Duodenal mucosa (tissue), 2 donors: ENCODE measurements at regions not wholly inside any gene's neighbourhood (a gene's known extent, or its start where the extent isn't known, plus 50 kb on each side); places are given as distances from the start of the nearest gene placed in this dataset.
"Not testable (repeated sequence)": the region's sequence is repeated elsewhere in the genome, so short reads cannot be mapped to it uniquely, and the experiment has no call there.

Experiments
- H3K27ac ChIP-seq: one replicate; pipeline ENCODE4 v1.7.0; 2013; ENCODE audit warnings: low read depth, low read length
- H3K27me3 ChIP-seq, 2 donors: one replicate each; pipeline ENCODE4 v1.7.0; 2013; ENCODE audit warnings: low read length in 2 of 2, control low read depth in 1 of 2; ENCODE audit not compliant: insufficient read depth in 2 of 2, control insufficient read depth in 1 of 2
- H3K36me3 ChIP-seq, 2 donors: one replicate each; pipeline ENCODE4 v1.7.0; 2013; ENCODE audit warnings: low read length in 2 of 2, control low read depth in 1 of 2; ENCODE audit not compliant: insufficient read depth in 2 of 2, control insufficient read depth in 1 of 2
- H3K4me1 ChIP-seq, 2 donors: one replicate each; pipeline ENCODE4 v1.7.0; 2013; ENCODE audit warnings: low read length in 2 of 2, control low read depth in 1 of 2; ENCODE audit not compliant: insufficient read depth in 2 of 2, control insufficient read depth in 1 of 2
- H3K4me3 ChIP-seq, 2 donors: one replicate each; pipeline ENCODE4 v1.7.0; 2013; ENCODE audit warnings: low read length in 2 of 2, low read depth in 1 of 2
- H3K9ac ChIP-seq, 2 donors: one replicate each; pipeline ENCODE4 v1.7.0; 2013; ENCODE audit warnings: low read length in 2 of 2, low read depth in 1 of 2
- H3K9me3 ChIP-seq, 2 donors: one replicate each; pipeline ENCODE4 v1.7.0; 2013; ENCODE audit warnings: low read length in 2 of 2, control low read depth in 1 of 2; ENCODE audit not compliant: control insufficient read depth in 1 of 2

DNA sequence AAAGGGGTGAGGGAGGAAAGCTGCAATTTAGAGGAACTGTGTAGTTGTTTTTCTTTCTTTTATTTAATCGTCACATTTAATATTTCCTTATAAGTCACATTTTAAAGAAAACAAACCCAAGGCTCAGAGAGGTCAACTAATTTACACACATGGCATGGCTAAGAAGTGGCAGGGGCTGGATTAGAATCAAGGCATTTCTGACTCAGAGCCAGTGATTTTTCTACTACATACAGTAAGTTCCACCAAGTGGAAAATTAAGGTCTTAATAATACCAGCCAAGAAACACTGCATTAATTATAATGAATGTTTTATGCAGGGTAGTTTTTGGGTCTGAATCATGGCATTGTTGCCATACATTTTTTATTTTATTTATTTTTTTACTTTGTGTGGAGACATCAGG is 607.7 kb upstream of the CITED2 start:
- Histone ChIP-seq H3K9me3 (no peaks in the 10 kb centered on the region), H3K9ac (no peak overlapping the region), H3K36me3 (no peaks in the 10 kb centered on the region), H3K27me3 (no peaks in the 10 kb centered on the region), H3K27ac (no peak overlapping the region), H3K4me3 (no peak overlapping the region), H3K4me1 (peaks cover 8 to 25% of the 10 kb centered on the region in 2 donors)

DNA sequence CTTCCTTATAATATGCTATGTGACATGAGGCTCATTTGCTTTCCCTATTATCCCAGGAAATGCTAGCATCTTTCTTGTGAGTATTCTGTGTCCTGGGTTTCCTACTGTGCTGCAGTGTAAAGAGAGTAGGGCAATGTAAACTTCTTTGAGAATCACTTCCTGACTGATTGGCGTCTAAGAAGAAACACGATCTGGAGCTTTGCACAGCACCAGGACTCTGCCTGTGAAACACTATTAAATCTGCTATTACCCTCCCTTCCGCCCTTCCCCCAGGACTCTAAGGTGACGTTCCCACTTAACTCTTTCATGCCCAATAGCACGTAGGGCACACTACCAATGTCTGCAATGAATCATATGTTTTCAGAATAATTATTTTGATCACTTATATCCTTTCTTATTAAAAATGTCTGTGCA is 607.3 kb upstream of the CITED2 start:
- Histone ChIP-seq H3K36me3 (no peaks in the 10 kb centered on the region), H3K4me3 (no peak overlapping the region), H3K9ac (no peak overlapping the region), H3K27ac (no peak overlapping the region), H3K4me1 (peaks cover 8 to 25% of the 10 kb centered on the region in 2 donors), H3K9me3 (no peaks in the 10 kb centered on the region), H3K27me3 (no peaks in the 10 kb centered on the region)

DNA sequence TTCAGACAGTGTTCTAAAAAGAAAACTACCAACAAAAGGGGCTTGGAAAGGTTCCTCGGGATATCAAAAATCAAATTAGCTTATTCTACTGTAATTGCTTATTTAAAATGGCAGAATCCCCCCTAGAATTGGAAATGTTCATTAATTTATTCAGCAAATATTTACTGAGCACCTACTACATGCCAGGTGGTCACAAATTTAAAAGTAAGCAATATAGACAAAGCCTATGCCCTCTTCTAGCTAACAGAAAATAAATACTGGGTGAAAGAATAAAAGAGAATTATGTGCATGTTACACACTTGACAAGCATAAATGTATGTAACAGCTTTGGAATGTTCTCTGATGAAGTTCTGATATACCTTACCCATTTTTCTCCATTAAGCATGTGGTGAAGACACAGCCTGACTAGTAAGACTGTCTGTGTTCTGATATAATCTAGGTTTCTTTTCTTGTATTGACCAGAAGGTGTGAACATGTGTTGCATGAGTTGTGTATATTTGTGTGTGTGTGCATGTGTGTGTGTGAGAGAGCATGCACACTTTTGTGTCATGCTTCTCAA is 606.7 kb upstream of the CITED2 start:
- Histone ChIP-seq H3K36me3 (no peaks in the 10 kb centered on the region), H3K4me3 (no peak overlapping the region), H3K9ac (no peak overlapping the region), H3K27me3 (no peaks in the 10 kb centered on the region), H3K9me3 (no peaks in the 10 kb centered on the region), H3K4me1 (peaks cover 8 to 25% of the 10 kb centered on the region in 2 donors), H3K27ac (no peak overlapping the region)

DNA sequence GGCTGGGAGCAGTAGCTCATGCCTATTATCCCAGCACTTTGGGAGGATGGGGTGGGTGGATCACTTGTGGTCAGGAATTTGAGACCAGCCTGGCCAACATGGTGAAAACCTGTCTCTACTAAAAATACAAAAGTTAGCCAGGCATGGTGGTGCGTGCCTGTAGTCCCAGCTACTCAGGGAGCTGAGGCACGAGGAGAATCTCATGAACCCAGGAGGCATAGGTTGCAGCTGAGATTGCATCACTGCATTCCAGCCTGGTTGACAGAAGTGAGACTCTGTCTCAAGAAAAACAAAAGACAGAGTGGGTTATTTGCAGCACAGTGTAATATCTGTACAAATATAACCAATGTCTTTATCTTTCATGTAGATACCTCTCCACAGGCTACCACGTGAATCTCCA is 606.2 kb upstream of the CITED2 start:
- H3K9me3 ChIP-seq, H3K27ac ChIP-seq, H3K9ac ChIP-seq, H3K4me3 ChIP-seq, H3K36me3 ChIP-seq, H3K27me3 ChIP-seq: not testable (repeated sequence)
- peaks cover 8 to 25% of the 10 kb centered on the region in 2 donors for H3K4me1 ChIP-seq

DNA sequence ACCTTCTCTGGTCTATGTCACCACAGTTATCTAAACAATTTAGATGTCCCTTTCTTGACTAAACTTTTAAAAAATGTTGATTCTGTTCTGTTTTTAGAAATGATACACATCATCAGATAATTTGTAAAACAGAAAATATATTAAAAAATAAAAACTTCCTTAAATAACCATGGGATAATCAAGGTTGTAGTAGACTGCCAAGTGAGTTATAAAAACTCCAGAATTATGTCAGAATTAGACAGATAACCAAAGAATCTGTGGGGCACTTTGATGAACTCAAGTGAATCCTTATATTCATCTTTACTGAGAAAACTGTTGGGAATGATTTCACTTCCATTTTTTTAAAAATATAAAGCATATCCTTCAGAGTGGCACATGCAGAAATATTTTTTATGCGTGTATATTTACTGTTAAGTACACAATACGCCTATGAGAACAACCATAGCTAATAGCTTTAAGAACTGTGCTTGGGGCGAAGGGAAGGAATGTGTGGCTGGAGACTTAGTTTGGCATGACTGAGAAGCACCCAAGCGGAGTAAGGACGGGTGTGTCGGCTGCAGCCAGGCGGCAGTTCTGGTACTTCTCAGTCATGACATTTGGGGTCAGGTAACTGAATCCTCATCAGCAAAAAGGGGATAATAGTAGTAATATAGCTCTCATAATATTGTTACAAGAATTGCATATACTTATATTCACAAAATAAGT is 604.7 kb upstream of the CITED2 start:
- Histone ChIP-seq H3K4me3 (no peak overlapping the region), H3K9ac (no peak overlapping the region), H3K4me1 (peaks cover 8 to 27% of the 10 kb centered on the region in 2 donors), H3K9me3 (no peaks in the 10 kb centered on the region), H3K36me3 (no peaks in the 10 kb centered on the region), H3K27me3 (no peaks in the 10 kb centered on the region), H3K27ac (no peak overlapping the region)

DNA sequence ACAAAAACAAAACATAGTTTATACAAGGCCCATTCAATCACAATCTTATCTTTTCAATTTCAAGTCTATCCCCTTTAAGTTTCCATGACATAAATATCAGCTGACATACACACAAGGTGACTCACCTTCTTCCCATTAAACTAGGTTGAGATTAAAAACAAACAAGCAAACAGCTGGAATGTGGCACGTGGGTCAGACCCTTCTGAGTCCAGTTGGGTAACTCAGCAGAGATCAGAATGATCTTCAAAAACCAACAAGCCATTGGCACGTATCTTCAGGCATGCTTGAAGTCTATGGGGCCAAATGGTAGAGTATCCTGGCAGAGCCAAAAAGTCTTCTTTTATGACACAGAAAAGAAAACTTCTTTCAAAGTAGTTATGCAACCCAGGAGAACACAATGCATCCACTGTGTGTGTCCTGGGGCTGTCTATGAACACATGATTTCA is 603.5 kb upstream of the CITED2 start:
- no peak overlapping the region for H3K27ac ChIP-seq
- no peak overlapping the region for H3K9ac ChIP-seq
- H3K4me3 ChIP-seq, result no peak overlapping the region
- H3K36me3 ChIP-seq, result no peaks in the 10 kb centered on the region
- H3K4me1 ChIP-seq, result peaks cover 11 to 28% of the 10 kb centered on the region in 2 donors
- H3K9me3 ChIP-seq, result no peaks in the 10 kb centered on the region
- H3K27me3 ChIP-seq, result no peaks in the 10 kb centered on the region

DNA sequence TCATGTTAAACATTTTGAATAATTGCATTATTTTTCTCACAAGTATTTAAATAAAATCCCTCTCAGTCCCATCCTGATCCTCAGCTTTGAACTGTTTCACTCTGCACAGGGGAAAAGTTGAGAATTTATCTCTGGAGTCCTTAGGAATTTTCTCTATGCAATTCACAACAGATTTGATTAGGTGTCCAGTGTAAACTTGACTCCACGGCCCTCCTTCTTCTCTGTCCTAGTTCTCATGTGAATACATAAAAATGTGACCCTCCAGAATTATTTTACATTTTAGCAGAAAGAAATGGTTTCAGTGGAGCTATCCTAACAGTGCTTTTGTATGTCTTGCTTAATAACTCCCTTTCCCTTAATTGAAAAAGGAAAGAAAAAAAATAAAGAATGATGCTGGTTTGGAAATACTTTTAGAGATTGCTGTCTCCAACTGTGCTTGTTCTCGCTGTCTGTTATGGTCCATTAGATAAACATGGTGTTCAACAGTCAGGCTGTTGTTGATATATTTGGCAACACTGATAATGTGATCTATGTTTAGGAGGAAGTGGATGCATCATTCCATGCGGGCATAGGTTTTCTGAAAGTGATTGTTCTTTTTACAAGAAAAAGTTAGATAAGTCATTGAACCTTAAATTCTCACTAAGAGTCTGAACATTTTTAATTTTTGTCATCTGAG is 599.4 kb upstream of the CITED2 start:
- Histone ChIP-seq H3K9me3 (no peaks in the 10 kb centered on the region), H3K36me3 (no peaks in the 10 kb centered on the region), H3K9ac (no peak overlapping the region), H3K4me1 (peaks cover 3 to 14% of the 10 kb centered on the region in 2 donors), H3K27ac (no peak overlapping the region), H3K27me3 (no peaks in the 10 kb centered on the region), H3K4me3 (no peak overlapping the region)

DNA sequence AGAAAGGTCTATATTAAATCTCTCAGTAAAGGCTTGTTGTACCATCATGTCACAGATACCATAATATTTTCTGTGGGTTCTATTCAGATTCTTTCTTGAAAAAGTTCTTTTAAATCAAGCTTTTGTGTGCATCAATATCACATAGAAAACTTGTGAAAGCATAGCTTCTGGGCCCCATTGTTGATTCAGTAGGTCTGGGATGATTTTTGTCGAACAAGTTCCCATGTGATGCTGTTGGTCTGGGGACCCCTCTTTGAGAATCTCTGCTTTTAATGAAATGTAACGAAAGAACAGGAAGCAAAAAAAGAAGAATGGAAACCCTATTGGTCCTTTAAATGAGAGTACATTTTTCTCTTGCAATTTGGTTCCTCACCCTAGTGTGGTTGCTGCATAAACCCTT is 597.7 kb upstream of the CITED2 start:
- no peak overlapping the region for H3K9ac ChIP-seq
- no peak overlapping the region for H3K27ac ChIP-seq
- H3K9me3 ChIP-seq, result no peaks in the 10 kb centered on the region
- no peak overlapping the region for H3K4me3 ChIP-seq
- H3K36me3 ChIP-seq, result no peaks in the 10 kb centered on the region
- no peaks in the 10 kb centered on the region for H3K27me3 ChIP-seq
- H3K4me1 ChIP-seq, result peaks cover 3 to 6% of the 10 kb centered on the region in 2 donors

DNA sequence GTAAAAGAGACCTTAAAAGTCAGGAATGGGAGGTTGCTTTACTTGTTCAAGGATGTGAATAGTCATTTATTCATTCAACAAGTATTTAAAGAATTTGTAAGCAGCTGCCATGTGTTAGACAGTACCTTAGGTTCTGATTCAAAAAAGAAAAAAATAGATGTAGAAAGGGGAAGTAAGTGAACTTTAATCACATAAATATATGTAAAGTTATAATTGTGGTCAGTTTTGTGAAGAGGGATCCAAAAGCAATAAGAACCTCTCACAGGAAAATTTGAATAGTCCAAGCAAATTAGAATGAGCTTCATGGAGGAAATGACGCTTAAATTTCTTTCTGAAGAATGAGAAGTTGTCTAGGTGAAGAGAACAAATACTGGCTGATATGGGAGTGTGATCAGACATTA is 596.1 kb upstream of the CITED2 start:
- Histone ChIP-seq H3K36me3 (no peaks in the 10 kb centered on the region), H3K9me3 (no peaks in the 10 kb centered on the region), H3K4me1 (peaks cover 3 to 6% of the 10 kb centered on the region in 2 donors)

DNA sequence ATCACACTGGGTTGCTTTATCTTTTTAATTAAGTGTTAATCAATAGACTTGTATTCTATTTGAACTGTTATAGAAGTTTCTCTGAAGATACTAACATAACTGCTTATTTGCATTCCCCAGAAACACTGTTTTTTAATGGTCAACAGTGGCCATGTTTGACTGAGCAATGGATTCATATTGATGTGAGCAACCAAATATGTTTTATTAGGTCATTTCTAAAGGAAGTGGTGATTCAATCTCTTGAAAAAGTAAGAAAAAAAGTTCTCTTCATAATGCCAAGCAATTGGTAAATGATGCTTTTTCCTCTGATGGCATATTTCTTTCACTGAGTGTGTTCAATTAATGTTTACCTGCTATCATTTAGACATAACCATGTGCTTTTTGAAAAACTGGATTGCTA is 593.0 kb upstream of the CITED2 start:
- Histone ChIP-seq H3K4me3 (no peak overlapping the region), H3K27me3 (no peaks in the 10 kb centered on the region), H3K27ac (no peak overlapping the region), H3K4me1 (no peaks in the 10 kb centered on the region), H3K9me3 (no peaks in the 10 kb centered on the region), H3K9ac (no peak overlapping the region), H3K36me3 (no peaks in the 10 kb centered on the region)

More for the DNA sequence above, 596.1 kb upstream of the CITED2 start:
- no peak overlapping the region for H3K4me3 ChIP-seq
- no peaks in the 10 kb centered on the region for H3K27me3 ChIP-seq
- no peak overlapping the region for H3K27ac ChIP-seq
- no peak overlapping the region for H3K9ac ChIP-seq
